Left renal pelvis (tissue), 4 donors: ENCODE measurements at regions not wholly inside any gene's neighbourhood (a gene's known extent, or its start where the extent isn't known, plus 50 kb on each side); places are given as distances from the start of the nearest gene placed in this dataset.
"Not testable (repeated sequence)": the region's sequence is repeated elsewhere in the genome, so short reads cannot be mapped to it uniquely, and the experiment has no call there.

Experiments used
- DNase-seq, 4 donors: peaks; one replicate each; pipeline ENCODE4 v3.0.0-alpha.2; 2013; ENCODE audit warnings: low read depth in 4 of 4, low spot score in 3 of 4

DNA sequence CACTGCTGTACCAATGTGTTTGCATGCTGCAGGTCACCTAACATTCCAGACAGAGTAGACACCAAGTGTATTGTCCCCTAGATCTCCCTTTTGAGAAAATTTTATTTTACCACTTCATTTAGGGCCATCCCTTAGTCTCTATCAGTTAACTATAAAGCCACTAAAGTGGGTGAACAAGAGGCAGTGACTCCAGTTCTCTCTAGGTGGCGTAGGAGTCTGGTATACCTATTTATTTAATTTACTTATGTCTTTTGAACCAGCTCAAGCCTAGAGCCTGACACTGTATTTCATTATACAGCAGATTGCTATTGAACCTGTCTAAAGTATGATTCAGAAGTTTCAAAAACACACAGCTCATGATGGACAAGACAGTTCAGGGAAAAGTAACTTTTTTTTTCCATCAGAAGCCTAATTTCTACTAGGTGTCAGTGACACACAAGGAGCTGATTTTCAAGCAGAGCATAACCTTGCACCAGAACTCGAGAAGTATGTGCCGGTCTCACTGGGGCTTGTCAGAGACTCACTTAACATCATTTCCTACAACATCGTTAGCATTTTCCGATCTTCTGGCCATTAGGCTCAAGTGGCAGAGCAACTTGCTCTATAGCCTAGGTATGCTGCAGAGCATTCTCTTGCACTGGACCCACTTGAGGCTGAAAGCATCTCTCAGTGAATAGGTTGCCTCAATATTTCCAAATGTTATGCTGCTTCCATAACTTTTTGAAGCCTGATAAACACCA is 175.4 kb downstream of the CDC14C start:
- DNase-seq = no peak

DNA sequence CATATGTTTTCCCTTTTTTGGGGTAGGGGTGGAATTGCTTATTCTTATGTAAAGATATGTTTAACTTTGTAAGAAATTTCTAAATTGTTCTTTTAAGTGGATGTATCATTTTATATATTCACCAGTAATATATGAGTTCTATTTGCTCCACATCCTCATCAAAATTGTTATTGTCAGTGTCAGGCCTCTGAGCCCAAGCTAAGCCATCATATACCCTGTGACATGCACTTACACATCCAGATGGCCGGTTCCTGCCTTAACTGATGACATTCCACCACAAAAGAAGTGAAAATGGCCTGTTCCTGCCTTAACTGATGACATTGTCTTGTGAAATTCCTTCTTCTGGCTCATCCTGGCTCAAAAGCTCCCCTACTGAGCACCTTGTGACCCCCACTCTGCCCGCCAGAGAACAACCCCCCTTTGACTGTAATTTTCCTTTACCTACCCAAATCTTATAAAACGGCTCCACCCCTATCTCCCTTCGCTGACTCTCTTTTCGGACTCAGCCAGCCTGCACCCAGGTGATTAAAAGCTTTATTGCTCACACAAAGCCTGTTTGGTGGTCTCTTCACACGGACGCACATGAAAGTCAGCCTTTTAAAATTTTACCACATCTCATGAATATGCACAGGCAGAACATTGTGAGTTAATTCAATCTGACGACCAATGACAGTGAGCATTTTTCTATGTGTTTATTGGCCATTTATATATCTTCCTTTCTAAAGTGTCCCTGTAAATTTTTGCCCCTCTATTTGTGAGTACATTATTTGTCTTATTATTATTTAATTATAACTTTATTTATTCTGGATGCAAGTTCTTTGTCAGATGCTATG is 176.8 kb downstream of the CDC14C start:
- DNase-seq = not testable (repeated sequence)

- DNase-seq = no peak
Measured at GRCh38 chr7:49102411-49102810, 178.1 kb downstream of the CDC14C start.

GRCh38 chr7:49111706-49112105 is 187.4 kb downstream of the CDC14C start:
- DNase-seq = no peak

DNA sequence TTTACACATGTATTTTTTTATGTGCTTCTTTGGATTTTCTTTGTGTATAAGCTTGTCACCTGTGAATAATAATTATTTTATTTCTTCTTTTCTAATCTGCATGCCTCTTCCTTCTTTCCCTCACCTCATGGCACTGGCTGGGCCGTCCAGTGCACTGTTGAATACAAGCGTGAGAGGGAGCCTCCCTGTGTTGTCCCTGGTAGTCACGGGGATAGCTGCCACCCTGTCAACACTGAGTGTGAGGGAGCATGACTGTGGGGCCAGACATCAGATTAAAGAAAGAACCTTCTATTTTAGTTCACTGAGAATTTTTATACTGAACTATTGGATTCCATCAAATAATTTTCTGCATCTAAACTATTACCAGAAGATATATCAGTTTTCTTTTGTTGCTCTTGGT is 187.9 kb downstream of the CDC14C start:
- no peak for DNase-seq

GRCh38 chr7:49112647-49113046 is 188.3 kb downstream of the CDC14C start:
- DNase-seq = no peak

- DNase-seq = no peak
Measured at GRCh38 chr7:49119706-49120105, 195.4 kb downstream of the CDC14C start.

DNA sequence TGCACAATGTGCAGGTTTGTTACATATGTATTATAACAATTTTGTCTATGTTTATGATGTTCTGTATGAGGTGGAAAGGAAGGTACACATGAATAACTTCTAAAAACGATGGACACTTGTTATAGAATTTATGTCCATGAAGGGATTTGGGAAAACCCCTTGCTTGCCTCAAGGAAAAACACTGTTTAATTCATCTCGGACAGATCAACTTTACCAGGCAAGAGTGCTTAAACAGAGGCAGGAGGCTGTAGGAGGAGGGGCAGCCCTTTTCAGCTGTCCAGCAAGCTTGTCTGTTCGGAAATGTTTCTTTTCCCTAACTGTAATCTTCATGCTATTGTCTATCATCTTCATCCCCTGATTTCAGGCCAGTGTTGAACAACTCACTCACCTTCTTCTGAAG is 200.9 kb downstream of the CDC14C start:
- no peak for DNase-seq

GRCh38 chr7:49127359-49127913 is 203.1 kb downstream of the CDC14C start:
- no peak for DNase-seq

DNA sequence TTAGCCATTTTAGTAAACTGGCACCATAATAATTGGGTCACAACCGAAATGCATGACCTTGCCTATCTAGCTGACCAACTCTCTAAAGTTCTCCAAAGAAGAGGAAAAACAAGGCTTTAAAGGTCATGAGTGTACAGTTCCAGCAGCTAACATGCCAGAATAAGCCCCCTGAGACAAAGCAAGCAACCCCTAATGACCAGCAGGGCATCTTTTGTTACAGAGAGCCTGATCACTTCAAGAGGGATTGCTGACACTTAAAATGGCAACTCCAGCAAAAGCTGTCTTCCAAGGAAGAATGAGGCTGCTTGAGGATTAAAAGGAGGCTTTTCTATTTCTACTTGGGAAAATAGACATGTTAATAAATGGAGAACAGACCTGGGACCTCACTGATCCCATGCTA is 213.6 kb downstream of the CDC14C start:
- DNase-seq = no peak

- no peak for DNase-seq
Measured at GRCh38 chr7:49150486-49150885, 226.1 kb downstream of the CDC14C start.

GRCh38 chr7:49151146-49151545 is 226.8 kb downstream of the CDC14C start:
- DNase-seq = no peak

DNA sequence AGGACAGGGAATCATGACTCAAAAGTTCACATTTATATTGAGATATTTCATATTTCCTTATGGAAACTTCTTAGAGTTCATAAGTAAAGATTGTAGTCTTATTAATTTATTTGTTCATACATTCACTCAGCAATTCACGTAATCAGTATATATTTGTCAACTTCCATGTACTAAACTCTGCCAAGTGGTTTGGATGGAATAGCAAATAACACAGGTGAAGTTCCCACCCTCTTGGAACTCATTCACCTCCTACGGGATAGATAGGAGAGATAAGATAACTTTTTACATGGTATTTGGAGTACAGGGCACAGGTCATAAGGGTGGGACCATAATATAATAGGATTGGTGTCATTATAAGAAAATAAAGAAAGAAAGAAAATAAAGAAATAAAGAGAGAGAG is 234.0 kb downstream of the CDC14C start:
- DNase-seq = no peak

DNA sequence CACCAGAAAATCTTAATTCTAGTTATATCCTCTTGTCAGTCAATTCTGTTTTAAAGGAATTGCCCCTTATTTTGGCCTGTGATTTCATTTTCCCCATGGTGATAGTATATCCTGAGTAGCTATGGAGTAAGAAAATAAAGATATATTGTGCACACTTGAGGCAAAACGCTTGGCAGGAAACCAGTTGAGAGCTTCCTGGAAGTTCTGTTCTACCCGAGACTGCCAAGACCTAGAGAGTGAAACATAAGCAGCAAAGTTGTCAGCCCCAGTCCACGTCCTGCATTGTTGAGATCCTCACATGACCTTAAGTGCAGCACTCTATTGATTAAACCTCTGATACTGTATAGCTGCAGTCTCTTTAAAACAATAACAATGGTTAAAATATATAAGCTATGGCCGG is 235.2 kb downstream of the CDC14C start:
- DNase-seq = no peak

DNA sequence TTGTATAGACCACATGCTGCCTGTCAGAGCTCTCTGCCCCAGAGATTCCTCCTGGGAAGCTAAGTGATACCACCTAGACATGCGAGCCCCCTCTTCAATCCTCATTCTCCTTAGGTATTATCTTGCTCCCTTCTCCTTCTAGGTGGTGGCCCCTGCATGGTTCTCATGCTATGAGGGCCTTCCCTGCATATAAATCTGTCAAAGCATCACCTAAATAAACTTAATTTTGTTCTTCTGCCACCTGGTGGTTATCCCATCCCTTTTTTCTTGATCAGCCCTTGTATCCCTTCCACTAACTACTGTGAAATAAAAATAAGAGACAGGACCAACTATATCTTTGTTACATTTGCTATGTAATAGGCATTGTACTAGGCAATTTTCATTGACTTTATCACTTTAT is 242.1 kb downstream of the CDC14C start:
- DNase-seq = no peak

DNA sequence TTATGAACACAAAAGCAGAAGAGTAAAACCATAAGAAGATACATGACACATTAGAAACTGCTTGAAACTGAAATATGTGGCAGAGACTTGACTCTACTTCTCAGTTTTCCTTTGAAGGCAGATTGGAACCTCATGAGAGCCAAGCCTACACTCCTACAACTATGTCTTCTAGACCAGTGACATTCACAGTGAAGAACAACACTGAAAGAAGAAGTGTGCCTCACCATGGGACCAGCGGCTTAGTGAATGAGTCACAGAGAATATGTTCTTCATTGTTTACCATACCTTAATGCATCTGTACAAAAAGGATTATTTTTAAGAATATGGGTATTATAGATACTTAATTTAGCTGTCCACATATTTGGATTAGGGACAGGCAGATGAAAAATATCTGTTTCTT is 248.3 kb downstream of the CDC14C start:
- DNase-seq = no peak

- no peak for DNase-seq
Measured at GRCh38 chr7:49174396-49174795, 250.0 kb downstream of the CDC14C start.

DNA sequence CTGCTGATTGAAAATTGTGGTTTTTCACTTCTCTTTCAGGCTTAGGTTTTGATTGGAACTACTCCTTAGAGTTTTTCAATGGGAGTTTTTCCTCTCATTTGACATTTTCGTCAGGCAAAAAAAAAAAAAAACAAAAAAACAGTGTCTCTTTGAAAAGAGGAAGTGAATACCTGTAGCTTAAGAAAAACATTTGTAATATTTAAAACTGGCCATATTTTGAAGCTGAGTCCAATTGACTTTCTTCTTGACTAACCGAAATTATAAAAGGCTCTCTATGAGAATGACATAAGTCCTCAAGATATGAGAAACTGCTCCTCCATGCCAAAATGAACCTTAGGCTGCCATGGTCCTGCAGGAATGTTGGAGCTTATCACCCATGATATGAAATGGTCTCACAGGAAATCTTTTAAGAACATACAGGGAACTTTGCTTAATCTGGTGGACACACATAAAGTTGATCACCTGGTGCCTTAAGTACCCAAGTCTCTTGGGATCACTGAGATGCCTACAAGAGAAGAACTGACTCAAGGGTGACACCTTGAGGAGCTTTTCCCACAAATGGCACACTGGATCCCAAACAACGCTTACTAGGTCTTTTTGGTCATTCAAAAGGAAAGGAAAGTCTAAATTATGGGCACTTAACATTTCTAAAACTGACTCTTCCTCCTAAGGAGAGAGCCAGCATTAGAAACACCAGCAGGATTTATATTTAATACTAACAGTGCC is 263.4 kb downstream of the CDC14C start:
- no peak for DNase-seq

- no peak for DNase-seq
Measured at GRCh38 chr7:49228426-49229098, 304.2 kb downstream of the CDC14C start.

DNA sequence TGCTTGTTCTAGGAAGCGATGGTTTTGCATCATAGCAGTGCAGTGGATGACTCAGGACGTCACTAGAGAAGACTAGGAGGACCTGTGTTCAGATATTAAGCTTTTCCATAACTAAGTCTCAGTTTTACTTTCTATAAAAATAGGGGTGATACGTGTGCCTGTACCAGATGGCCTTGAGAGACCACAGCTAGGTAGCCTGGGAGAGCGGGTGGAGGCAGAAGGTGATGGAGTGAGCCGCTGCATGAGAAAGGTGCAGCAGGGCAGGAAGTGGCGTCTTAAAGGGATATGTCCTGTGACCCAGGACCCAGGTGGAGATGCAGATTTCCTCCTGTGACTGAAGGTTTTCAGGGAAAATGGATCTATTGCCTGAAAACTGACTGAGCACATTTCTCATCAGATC is 304.9 kb downstream of the CDC14C start:
- no peak for DNase-seq

GRCh38 chr7:49243521-49243920 is 319.2 kb downstream of the CDC14C start:
- DNase-seq = no peak
